CD4-positive, alpha-beta T cell treated with Interleukin-17A for 4 hours (primary cell): ENCODE measurements at regions not wholly inside any gene's neighbourhood (a gene's known extent, or its start where the extent isn't known, plus 50 kb on each side); places are given as distances from the start of the nearest gene placed in this dataset.

Experiments
- DNase-seq: peaks from one replicate; pipeline ENCODE4 v3.0.0-alpha.2; 2020; ENCODE audit warnings: mixed read lengths

DNA sequence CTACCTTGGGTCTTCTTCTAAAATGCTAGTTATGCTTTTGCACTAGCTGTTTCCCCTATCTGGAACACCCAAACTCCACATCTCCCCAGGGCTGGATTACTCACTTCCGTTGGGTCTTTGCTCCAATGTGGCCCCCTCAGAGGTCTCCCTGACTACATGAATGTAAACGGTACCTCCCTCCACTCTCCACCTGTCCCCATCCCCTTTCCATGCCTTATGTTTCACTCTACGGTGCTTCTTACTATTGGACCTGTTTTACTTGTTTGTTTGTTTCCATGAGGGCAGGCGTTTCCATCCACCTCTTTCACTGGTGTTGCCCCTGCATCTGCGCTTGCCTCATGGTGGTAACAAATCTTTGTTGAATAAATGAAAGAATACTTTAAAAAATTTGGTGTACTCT is 256.4 kb downstream of the SNAPC1 start:
- no peak for DNase-seq

DNA sequence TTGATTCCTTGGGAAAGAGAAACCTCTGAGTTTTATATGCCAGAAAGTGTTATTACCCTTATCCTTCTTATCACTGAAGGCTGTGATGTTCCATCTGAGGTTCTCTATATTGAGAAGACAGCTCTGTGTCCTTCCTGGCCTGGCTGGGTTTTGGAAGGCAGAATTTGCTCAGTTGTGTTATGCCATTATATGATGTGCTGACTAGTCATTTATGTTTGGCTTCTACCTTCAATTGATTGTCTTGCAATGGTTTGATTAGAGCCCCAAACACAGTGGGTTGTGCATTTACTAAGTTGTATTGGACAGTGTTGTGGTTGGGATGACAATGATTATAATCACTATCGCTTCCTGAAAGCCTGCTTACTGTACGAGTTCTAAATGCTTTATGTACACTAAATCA is 265.7 kb downstream of the SNAPC1 start:
- no peak for DNase-seq

DNA sequence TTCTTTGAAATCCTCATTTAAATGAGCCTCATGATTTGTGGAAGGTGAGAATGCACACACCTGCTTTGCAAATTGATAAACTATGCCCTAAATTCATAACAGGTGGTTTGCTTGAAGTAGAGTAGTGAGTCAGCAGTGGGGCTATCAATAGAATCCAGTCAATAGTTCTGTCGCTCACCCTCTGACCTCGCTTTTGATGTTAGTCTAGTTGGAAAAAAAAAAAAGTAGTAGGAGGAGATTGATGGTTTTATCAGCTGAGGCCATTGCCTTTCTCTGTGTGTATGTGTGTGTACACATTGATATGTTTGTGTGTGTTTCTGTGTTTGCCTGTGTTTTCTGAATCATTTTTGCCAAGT is 267.3 kb downstream of the SNAPC1 start:
- DNase-seq, result no peak

DNA sequence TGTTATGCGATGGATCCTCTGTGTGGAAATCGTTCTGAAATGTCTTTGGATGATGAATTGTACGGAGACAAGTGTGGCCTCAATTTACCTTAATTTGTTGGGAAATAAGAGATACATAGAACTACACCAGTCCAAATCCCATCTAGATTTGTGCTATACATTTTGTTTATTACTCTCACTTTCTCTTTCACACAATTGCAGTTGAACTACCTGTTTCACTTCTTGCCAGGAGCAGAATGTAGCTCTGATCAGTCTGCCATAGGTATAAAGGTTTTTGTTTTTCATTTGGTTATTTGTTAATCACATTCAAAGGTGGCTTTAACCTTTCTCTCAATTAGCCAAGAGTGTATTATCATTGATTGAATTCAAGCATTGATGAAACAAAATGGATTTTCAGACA is 268.2 kb downstream of the SNAPC1 start:
- DNase-seq, result no peak

DNA sequence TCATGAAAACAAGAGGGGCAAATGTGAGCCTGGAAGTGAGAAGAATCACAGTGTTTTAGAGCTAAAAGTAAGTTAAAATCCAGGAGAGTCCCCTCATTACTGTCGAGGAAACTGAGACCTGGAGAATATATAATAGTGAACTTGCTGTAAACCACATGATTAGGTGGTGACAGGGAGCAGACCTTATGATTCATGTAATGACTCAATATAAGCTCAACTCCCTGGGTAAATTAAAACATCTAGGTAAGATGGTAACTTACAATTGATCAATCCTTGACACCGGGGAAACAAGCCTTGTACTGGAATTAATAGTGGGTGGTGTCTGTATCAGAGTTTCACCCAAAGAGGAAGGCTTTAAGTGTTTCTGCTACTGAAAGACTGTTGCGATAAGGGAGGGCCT is 269.3 kb downstream of the SNAPC1 start:
- no peak for DNase-seq

DNA sequence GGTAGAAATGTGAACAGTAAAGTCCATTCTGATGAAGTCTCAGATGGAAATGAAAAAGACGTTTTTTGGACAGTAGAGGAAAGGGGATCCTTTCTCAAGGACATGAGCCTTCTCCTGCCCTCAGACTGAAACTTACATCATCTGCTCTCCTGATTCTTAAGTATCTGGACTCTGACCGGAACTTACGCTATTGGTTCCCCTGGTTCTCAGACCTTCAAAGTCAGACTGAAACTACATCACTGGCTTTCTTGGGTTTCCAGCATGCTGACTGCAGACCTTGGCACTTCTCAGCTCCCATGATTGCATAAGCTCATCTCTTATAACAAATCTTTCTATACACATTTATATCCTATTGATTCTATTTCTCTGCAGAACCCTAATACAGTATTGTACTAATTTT is 291.0 kb downstream of the SNAPC1 start:
- no peak for DNase-seq

DNA sequence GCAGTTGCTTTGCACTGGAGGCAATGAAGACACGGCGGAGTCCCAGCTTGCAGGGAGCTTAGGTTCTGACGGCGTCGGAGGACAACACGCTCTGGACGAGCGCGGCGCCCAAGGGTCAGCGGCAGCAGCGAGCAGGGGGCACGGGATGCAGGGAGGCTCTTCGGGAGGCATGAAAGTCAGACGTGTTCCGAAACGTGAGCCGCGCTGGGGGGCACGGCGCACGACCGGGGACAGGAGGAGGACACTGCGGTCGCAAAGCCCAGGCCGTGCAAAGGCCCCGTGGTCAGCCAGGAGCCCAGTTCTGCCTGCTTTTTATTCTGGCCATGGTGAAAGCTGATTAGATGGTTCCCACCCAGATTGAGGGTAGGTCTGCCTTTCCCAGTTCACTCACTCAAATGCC is 294.6 kb downstream of the SNAPC1 start:
- no peak for DNase-seq

DNA sequence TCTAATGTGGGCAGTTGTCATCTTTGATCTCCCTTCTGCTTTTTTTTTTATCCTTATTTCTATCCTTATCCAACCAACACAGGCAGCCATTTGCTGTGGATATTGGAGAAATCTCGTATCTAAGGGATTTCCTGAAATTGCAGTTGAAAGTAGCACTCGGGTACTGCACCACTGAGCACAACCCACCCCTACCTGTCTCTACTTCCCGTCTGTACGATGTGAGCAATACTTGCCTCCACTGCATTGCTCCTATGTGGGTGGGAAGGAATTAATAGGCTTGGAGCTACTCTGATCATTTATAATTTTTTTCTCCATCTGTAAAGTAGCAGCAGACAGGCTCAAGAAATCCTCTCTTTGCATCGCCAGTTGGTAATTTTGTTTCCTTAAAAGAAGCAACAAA is 300.4 kb downstream of the SNAPC1 start:
- no peak for DNase-seq

DNA sequence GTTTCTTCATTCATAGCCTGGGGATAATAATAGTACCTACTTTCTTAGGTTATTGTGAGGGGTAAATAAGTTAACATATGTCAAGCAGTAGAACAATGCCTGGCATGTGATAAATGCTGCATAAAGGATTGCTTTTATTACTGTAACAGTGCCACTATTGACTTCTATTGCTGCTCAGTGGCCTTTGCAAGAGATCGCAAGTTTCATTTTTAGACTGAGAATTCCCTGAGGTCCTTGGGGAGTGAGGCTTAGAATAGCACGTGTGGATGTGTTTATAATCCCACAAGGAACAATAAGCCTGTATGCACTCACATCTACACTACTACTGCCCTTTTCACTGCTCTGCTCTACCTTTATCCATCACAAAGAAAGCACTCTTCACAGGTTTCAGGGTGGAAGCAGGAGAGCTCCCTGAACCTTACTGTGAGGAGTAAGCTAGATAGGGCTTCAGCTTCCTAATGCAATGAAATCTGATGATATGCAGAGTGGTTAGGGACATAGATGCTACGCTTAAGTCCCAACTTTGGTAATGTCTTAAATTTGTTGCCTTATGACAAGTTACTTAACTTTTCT is 302.6 kb downstream of the SNAPC1 start:
- no peak for DNase-seq

DNA sequence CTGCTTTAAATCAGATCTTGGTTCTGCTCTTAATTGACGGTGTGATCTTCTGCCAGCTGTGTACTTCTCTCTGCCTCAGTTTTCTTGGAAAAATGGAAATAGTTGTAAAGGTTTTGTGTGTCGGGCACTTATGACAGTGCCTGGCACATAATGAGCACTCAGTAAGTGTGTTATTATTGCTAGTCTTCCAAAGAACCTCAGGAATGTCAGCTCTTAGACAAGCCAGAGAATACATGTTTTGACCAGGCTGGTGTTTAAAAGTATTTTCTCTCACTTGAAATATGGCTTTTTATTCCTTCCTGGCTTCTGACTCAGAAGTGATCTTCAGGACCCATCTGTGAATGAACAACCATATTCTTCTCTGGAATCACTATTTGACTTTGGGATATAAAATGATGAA is 304.1 kb downstream of the SNAPC1 start:
- no peak for DNase-seq

DNA sequence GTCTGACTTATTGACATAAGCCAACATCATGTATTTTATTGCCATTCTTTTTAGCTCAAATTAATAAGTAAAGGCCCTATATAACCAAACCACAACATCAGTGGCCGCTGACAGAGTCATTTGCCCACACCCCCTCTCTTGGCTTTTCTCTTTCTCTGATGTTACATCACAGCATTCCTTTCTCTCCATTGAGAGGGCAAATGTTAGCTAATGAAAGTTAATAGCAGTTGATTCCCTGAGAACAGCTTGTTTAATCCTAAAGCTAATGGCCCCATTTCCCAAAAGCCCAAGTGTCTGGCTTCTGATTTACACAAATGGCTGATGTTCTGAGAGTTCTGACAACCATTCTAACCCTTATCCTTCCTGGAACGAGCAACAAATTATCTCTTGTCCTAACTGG is 308.8 kb downstream of the SNAPC1 start:
- no peak for DNase-seq

DNA sequence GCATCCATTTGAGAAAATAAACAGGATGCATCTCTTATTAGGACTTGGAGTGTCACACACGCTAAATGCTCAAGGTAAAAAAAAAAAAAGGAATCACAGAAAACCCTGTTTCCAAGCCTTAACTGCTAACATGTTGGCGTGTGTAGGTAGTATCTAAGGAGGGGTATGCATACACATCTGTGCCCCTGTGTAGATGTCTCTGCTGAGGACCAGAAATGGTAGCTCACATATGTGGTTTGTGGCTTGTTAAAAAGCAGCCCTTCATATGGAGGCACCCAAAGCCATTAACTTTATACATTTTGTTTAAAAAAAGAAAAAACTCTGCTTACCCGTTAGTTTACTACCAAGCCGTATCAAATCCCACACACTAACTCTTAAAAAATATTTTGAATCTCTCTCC is 314.1 kb downstream of the SNAPC1 start:
- DNase-seq, result no peak

DNA sequence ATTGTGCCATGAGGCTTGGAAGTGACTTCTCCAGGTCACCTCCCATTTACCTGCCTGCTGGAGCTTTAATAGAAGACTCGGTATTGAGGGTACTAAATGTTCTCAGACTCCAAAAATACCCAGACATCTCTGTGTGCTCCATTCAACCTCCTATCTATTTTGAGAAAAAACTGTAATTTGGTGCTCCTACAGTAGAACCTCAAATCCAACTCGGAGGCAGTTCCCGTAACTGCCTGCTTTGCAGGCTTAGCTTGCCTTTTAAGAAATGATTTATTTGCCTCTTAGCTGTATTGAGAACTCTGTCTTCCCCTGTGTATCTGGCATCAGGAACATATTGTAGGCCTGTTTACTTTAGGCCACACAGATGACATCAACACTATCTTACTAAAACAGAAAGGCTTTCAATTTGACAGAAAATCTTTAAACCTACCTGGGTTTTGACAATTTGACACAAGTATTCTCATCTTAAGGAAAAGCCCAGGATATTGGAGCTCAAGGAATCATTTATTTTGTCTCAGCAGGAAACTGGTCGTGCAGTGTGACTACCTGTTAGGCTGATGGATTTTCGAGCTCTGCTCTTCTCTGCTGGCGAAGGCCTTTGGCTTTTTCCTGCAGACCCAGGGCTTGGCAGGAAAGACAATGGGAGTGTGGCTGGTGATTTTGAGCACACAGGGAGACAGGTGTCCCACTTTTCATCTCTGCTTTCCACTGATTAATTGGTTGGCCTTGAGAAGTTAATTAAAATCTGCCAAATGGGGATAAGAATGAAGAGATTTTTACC is 314.8 kb downstream of the SNAPC1 start:
- no peak for DNase-seq

DNA sequence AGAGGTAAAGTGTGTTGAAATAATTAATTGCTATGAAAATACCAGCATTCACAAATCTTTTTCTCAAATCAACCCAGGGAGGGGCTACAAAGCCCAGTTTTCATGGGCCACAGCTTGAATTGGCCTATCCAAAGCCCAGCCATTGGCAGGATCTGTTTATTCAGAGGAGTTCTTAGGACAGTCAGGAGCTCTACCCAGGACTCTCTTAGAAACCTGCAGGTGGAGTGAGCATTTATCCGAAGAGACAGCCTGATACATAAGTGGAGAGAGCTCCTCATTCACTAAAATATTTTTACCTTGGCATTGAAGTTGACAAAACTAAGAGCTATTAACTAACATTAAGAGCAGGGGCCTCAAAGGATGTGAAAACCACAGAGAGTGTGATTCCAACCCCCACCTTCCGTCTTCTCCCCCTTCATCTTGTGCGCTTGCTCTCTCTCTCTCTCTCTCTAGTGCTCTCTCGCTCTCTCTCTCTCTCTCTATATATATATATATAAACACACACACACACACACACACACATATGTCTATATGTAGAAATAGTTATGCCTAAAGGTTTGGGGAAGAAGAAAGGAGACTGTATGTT is 315.5 kb downstream of the SNAPC1 start:
- DNase-seq, result peak; percentile 28

DNA sequence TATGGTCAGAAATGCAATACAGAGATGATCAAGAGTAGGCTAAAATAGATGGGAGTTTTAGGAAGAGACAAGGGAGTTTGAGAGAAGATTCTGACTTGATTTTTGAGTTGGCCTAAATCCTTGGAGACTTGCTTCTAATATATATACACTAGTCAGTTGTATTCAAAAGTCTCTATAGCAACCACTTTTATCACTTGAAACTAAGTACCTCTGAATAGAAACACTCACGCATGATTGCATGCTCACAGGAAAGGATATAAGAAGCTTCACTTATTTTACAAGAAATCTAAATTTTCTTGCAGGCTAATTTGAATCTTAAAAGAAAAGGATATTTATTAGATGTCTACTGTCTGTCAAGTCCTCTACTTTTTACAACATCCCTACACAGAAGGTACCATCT is 316.8 kb downstream of the SNAPC1 start:
- no peak for DNase-seq

DNA sequence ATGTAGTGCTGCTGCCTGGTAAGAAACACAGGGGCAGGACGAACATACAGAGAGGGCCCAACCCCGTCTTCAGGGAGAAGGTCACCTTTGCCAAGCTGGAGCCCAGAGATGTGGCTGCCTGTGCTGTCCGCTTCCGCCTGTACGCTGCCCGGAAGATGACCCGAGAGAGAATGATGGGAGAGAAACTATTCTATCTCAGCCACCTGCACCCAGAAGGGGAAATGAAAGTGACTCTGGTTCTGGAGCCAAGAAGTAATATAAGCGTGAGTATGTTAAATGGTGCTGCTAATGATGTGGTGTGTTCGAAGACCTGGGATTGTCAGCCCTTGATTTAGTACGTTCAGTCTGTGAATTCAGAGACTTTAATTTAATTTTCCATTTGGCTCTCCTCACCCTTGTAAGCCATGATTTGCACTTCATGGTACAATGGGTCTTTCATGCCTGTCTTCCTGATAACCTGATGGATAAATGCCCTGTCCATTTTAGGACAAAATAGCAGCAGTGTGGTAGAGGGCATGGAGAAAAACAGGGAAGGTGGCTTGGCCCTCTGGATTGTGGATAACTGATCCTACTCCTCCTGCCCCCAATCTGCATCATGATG is 318.9 kb downstream of the SNAPC1 start:
- no peak for DNase-seq

DNA sequence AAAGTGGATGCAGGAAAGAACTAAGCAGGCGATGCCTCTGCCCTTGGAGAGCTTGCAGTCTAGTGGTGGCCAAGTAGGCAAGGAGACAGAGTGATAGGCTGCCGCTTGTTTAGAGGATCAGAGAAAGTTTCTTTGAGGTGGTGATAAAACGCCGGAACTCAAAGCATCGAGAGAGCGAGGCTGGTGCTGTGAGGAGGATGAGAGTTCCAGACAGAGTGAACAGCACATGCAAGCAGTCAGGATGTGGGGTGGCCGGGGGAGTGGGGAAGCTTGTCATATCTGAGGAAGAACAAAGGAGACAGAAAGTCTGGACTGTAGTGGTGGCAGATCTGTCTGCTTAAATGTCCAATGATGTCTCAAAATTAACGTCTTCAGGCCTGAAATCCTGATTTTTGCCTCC is 319.7 kb downstream of the SNAPC1 start:
- DNase-seq, result peak; percentile 30

DNA sequence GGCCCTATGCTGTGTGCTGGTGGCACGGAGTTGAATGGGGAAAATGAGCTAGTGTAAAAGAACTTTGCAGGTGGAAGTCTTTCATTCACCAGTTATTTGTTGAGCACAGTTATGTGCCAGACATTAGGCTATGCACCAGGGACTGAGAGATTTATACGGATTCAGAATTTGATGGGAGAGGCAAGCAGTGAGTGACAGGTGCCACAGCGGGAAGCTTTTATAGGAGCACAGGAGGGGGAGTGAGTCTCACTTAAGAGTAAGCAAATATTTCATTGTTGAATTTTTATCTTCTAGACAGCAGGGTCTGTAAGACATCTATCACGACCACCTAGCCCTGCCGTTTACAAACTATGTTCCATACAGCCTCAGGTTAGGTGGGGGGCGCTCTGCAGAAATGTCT is 320.6 kb downstream of the SNAPC1 start:
- DNase-seq, result no peak

DNA sequence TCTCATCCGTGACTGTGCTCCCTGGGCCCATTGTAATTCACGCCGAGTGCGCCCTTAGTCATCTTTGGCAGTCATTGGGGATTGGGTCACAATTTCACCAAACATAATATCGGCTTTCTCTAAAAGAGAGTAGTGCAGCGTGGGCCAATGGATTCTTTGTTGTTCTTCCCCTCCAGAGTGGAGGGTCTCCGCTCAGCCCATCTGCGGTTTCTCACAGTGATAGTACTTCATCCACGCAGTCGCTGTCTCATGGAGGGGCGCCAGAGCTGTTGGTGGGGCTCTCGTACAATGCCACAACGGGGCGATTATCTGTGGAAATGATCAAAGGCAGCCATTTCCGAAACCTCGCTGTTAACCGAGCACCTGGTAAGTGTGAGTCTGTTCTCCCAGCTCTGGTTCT is 321.8 kb downstream of the SNAPC1 start:
- DNase-seq, result no peak

DNA sequence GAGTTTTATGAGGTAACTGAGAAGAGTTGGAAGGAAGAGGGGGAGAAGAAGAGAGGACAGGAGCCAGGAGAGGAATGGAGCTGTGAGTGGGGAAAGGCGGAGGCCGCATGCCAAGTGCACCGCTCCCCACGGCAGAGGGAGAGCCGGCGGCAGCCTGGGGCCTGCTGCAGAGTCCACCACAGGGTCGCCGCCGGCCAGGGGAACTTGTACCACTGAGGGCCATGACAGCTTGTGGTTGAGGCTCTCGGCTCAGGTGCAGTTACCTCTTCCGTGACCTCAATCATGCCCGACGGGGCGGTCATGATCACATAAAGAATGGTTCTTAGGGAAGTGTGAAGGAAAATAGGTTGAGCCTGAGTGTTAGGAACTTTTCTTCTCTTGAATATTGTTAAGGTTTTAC is 325.0 kb downstream of the SNAPC1 start:
- DNase-seq, result no peak

DNA sequence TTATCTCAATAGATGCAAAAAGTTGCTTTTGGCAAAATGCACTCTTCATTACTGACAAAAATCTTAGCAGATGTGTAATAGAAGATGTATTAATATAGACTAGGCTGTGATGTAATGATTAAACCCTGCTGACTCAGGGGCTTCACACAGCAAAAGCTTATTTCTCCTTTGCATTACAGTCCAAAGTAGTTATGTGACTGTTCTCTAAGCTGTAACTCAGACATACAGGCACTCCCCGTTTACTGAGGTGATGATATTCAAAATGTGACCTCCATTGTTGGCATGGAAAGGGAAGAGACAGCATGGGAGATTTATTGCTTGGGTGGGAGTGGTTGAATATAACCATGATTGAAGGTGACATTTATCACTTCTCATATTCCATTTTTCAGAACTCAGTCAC is 331.5 kb downstream of the SNAPC1 start:
- DNase-seq, result no peak

DNA sequence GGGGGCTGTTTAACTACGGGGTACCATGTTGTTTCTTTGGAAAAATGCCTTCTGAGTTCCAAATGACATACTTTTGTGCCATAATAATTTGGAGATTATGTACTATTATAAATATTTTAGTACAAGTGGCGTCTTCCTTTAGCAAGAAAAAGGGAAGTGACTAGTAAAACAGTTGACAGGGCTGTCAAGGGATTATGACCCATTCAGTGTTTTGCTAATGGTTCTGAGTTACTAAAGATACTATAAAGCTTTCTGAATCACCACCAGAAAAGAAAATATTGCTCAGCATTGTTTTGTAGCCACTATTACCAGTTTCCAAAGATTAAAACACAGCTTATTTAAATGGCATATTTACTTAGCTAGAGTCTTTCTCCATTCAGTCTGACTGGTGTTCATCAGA is 334.9 kb downstream of the SNAPC1 start:
- no peak for DNase-seq

DNA sequence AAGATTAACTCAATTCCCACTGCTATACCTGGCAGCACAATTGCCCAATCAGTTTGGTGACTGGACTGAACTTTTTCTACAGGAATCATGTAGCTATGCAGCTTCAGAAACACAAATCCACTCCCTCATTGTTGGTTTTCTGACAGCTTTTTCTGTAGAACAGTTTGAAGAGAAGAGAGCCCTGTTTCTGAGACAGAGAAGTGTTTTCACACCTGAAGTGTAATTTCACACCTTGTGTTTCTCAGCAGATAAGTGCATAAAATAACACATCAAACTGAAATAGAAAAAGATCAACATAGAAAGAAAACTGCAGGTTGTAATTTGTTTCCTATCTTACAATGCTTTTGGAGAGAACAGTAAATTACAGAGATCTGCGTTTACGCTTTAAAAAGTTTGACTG is 335.6 kb downstream of the SNAPC1 start:
- no peak for DNase-seq

DNA sequence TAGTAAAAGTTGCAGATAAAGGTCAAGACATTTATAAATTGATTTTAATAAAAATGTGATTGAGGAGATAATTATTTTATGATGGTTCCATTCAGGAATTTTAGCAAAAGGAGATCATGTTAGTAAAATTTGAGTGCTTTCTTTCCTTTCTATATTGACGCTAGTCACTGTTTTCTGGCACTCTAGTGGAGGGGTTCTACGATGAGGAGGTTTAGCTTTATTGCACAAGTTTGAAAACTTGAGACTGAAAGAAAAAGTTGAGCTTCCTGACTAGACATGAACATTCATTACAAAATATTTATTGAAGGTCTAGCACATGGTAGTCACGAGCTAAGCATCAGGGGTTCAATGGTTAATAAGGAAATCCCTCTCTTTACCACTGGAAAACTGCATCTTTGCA is 336.1 kb downstream of the SNAPC1 start:
- no peak for DNase-seq
